ENCODE measurements at regions not wholly inside any gene's neighbourhood (a gene's known extent, or its start where the extent isn't known, plus 50 kb on each side); places are given as distances from the start of the nearest gene placed in this dataset.

DNA sequence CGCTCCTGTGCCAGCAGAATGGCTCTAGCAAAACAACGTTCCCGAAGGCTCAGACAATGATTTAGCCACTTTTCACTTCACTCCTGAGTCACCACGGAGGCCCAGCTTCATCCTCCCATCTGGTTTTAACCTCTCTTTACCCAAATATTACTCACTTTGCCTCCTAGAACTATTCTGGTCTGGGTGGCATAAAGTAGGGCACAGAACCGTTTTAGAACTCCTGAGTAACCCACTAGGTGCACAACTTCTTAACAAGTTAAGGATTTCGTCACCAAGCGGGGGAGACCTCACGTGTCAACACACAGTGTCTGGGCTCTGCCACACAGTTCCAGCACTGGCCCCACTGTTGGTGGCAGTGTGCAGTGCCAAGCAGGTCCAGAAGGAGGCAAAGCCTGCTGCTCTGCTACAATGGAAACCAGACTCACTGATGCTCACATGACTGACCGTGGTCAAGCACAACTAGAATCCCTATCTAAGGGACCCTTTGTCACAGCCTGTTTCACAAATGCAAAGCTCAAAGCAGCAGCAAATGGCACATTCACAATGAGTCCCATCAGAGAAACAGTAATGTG is 121.7 kb downstream of the SIPA1L2 start:
- H3K27ac ChIP-seq = peak overlapping the region; percentile 76
- DNase-seq (ENCODE audit: low spot score) = no peak
- ChIA-PET CTCF (no interaction called here), POLR2A (ENCODE audit: low non-redundant PET) (no interaction called here)
- TF ChIP-seq, protein P1, sequence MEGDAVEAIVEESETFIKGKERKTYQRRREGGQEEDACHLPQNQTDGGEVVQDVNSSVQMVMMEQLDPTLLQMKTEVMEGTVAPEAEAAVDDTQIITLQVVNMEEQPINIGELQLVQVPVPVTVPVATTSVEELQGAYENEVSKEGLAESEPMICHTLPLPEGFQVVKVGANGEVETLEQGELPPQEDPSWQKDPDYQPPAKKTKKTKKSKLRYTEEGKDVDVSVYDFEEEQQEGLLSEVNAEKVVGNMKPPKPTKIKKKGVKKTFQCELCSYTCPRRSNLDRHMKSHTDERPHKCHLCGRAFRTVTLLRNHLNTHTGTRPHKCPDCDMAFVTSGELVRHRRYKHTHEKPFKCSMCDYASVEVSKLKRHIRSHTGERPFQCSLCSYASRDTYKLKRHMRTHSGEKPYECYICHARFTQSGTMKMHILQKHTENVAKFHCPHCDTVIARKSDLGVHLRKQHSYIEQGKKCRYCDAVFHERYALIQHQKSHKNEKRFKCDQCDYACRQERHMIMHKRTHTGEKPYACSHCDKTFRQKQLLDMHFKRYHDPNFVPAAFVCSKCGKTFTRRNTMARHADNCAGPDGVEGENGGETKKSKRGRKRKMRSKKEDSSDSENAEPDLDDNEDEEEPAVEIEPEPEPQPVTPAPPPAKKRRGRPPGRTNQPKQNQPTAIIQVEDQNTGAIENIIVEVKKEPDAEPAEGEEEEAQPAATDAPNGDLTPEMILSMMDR (conservative IDR thresholded peaks at IDR 0.05; ENCODE audit: low read depth) = no peak

DNA sequence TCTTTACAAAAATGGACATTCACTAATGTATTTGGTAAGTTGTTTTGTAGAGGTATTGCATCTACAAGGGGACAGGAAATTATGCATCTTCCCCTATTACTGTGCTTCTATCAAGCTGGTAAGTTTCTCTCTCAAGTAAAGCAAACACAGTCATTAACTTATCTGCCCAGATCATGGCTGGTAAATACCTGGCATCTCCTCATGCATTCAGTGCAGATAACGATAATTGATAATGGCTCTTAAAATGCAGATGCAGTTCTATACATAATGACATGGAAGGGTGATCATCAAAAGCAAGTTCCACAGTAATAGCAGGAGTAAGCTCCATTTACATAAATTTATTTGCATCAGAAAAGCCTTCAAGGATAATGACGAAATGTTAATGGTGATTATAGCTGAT is 122.4 kb downstream of the SIPA1L2 start:
- no peak overlapping the region for H3K27ac ChIP-seq
- TF ChIP-seq, protein P1 (conservative IDR thresholded peaks at IDR 0.05; ENCODE audit: low read depth) = no peak
- DNase-seq (ENCODE audit: low spot score) = no peak
- CTCF ChIA-PET = no interaction called here
- POLR2A ChIA-PET (ENCODE audit: low non-redundant PET) = no interaction called here

GRCh38 chr1:232505884-232506283 is 124.0 kb downstream of the SIPA1L2 start:
- no peak overlapping the region for H3K27ac ChIP-seq
- ChIA-PET POLR2A (ENCODE audit: low non-redundant PET) (no interaction called here), CTCF (no interaction called here)
- TF ChIP-seq, protein P1 (conservative IDR thresholded peaks at IDR 0.05; ENCODE audit: low read depth) = no peak
- no peak for DNase-seq (ENCODE audit: low spot score)

GRCh38 chr1:232504651-232505050 is 125.3 kb downstream of the SIPA1L2 start:
- H3K27ac ChIP-seq = no peak overlapping the region
- TF ChIP-seq, protein P1 (conservative IDR thresholded peaks at IDR 0.05; ENCODE audit: low read depth) = no peak
- no peak for DNase-seq (ENCODE audit: low spot score)
- ChIA-PET CTCF (no interaction called here), POLR2A (ENCODE audit: low non-redundant PET) (no interaction called here)

- TF ChIP-seq, protein P1 (conservative IDR thresholded peaks at IDR 0.05; ENCODE audit: low read depth) = no peak
- POLR2A ChIA-PET (ENCODE audit: low non-redundant PET) = no interaction called here
- no peak for DNase-seq (ENCODE audit: low spot score)
- CTCF ChIA-PET = no interaction called here
- no peak overlapping the region for H3K27ac ChIP-seq
These were observed 126.4 kb downstream of the SIPA1L2 start for GRCh38 chr1:232503497-232503896.

- ChIA-PET POLR2A (ENCODE audit: low non-redundant PET) (no interaction called here), CTCF (no interaction called here)
- TF ChIP-seq, protein P1 (conservative IDR thresholded peaks at IDR 0.05; ENCODE audit: low read depth) = no peak
- no peak overlapping the region for H3K27ac ChIP-seq
- DNase-seq (ENCODE audit: low spot score) = no peak
These were observed 128.1 kb downstream of the SIPA1L2 start for GRCh38 chr1:232501854-232502253.

GRCh38 chr1:232499188-232499587 is 130.7 kb downstream of the SIPA1L2 start:
- no peak for DNase-seq (ENCODE audit: low spot score)
- H3K27ac ChIP-seq = no peak overlapping the region
- ChIA-PET POLR2A (ENCODE audit: low non-redundant PET) (no interaction called here), CTCF (interaction anchor here (0.5 to 0.7 kb wide), 2 partner anchors 634 to 769 kb away, joined by 3 read pairs; no protein-coding TSS in a partner anchor)
- TF ChIP-seq, protein P1 (conservative IDR thresholded peaks at IDR 0.05; ENCODE audit: low read depth) = no peak
